ENCODE measurements at regions not wholly inside any gene's neighbourhood (a gene's known extent, or its start where the extent isn't known, plus 50 kb on each side); places are given as distances from the start of the nearest gene placed in this dataset.

- Mint-ChIP-seq H3K4me3 (no peak overlapping the region), H3K4me1 (ENCODE audit: low read depth) (no peaks in the 10 kb centered on the region), H3K27me3 (ENCODE audit: low read depth) (peaks cover 14% of the 10 kb centered on the region), H3K36me3 (ENCODE audit: low read depth) (no peaks in the 10 kb centered on the region), H3K9me3 (no peaks in the 10 kb centered on the region), H3K27ac (no peak overlapping the region)
- no peak for DNase-seq (ENCODE audit: low spot score)
Observed at GRCh38 chr2:177108890-177109289, 103.7 kb upstream of the HNRNPA3 start.

DNA sequence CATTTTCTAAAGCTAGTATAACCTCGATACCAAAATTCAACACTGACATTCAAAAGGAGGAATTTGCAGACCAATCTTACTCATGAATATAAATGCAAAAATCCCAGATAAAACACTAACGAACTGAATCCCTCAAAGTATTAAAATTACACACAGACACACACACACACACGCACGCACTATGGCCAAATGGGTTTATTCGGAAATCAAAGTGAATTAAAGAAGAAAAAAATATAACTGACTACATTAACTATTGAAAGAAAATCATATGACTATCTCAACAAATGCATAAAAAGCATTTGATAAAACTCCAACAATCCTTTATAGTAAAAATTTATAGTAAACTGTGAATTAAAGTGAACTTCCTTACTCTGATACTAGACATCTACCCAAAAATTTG, 97.9 kb upstream of the HNRNPA3 start:
- H3K4me3 Mint-ChIP-seq: no peak overlapping the region
- no peaks in the 10 kb centered on the region for H3K36me3 Mint-ChIP-seq (ENCODE audit: low read depth)
- no peak overlapping the region for H3K27ac Mint-ChIP-seq
- H3K27me3 Mint-ChIP-seq (ENCODE audit: low read depth): peaks cover 21% of the 10 kb centered on the region
- no peaks in the 10 kb centered on the region for H3K9me3 Mint-ChIP-seq
- H3K4me1 Mint-ChIP-seq (ENCODE audit: low read depth): no peaks in the 10 kb centered on the region
- no peak for DNase-seq (ENCODE audit: low spot score)

GRCh38 chr2:177117755-177118154, 94.8 kb upstream of the HNRNPA3 start:
- H3K4me3 Mint-ChIP-seq: no peak overlapping the region
- no peak for DNase-seq (ENCODE audit: low spot score)
- no peaks in the 10 kb centered on the region for H3K36me3 Mint-ChIP-seq (ENCODE audit: low read depth)
- no peak overlapping the region for H3K27ac Mint-ChIP-seq
- H3K9me3 Mint-ChIP-seq: no peaks in the 10 kb centered on the region
- H3K4me1 Mint-ChIP-seq (ENCODE audit: low read depth): no peaks in the 10 kb centered on the region
- H3K27me3 Mint-ChIP-seq (ENCODE audit: low read depth): peaks cover 38% of the 10 kb centered on the region

GRCh38 chr2:177118636-177119035, 94.0 kb upstream of the HNRNPA3 start:
- no peak for DNase-seq (ENCODE audit: low spot score)
- H3K27me3 Mint-ChIP-seq (ENCODE audit: low read depth): peaks cover 46% of the 10 kb centered on the region
- H3K27ac Mint-ChIP-seq: no peak overlapping the region
- no peaks in the 10 kb centered on the region for H3K36me3 Mint-ChIP-seq (ENCODE audit: low read depth)
- no peaks in the 10 kb centered on the region for H3K4me1 Mint-ChIP-seq (ENCODE audit: low read depth)
- no peak overlapping the region for H3K4me3 Mint-ChIP-seq
- H3K9me3 Mint-ChIP-seq: no peaks in the 10 kb centered on the region

- peaks cover 46% of the 10 kb centered on the region for H3K27me3 Mint-ChIP-seq (ENCODE audit: low read depth)
- no peak overlapping the region for H3K27ac Mint-ChIP-seq
- no peaks in the 10 kb centered on the region for H3K9me3 Mint-ChIP-seq
Observed at GRCh38 chr2:177119099-177119498, 93.5 kb upstream of the HNRNPA3 start.

DNA sequence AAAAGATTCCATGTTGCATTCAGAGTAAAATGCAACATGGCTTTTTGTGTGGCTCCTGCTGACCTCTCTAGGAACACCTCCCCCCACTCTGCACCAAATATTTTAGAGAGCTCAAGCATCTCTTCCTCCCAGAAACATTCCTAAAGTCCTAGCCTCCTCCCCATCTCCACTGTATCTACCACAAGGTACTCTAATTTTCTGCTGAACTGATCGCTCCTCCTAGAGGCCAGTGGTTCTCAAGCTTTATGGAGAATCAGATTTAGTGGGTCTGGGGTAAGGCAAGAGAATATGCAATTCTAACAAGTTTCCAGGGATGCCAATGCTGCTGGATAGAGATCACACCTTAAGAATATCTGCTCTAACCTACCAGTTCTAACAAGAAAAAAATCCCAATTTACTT, 89.5 kb upstream of the HNRNPA3 start:
- H3K4me1 Mint-ChIP-seq (ENCODE audit: low read depth): no peaks in the 10 kb centered on the region
- no peak for DNase-seq (ENCODE audit: low spot score)
- H3K27ac Mint-ChIP-seq: no peak overlapping the region
- H3K36me3 Mint-ChIP-seq (ENCODE audit: low read depth): no peaks in the 10 kb centered on the region
- H3K4me3 Mint-ChIP-seq: no peak overlapping the region
- no peaks in the 10 kb centered on the region for H3K9me3 Mint-ChIP-seq
- peaks cover 36% of the 10 kb centered on the region for H3K27me3 Mint-ChIP-seq (ENCODE audit: low read depth)

More at GRCh38 chr2:177119099-177119498, 93.5 kb upstream of the HNRNPA3 start:
- no peaks in the 10 kb centered on the region for H3K36me3 Mint-ChIP-seq (ENCODE audit: low read depth)
- no peak overlapping the region for H3K4me3 Mint-ChIP-seq
- no peak for DNase-seq (ENCODE audit: low spot score)
- no peaks in the 10 kb centered on the region for H3K4me1 Mint-ChIP-seq (ENCODE audit: low read depth)

- Mint-ChIP-seq H3K27ac (no peak overlapping the region), H3K4me1 (ENCODE audit: low read depth) (no peaks in the 10 kb centered on the region), H3K9me3 (no peaks in the 10 kb centered on the region), H3K36me3 (ENCODE audit: low read depth) (no peaks in the 10 kb centered on the region), H3K27me3 (ENCODE audit: low read depth) (peaks cover 34% of the 10 kb centered on the region), H3K4me3 (no peak overlapping the region)
- DNase-seq (ENCODE audit: low spot score): no peak
Observed at GRCh38 chr2:177124371-177124770, 88.2 kb upstream of the HNRNPA3 start.

GRCh38 chr2:177127821-177128220, 84.8 kb upstream of the HNRNPA3 start:
- H3K27me3 Mint-ChIP-seq (ENCODE audit: low read depth): peaks cover 20% of the 10 kb centered on the region
- no peak for DNase-seq (ENCODE audit: low spot score)

DNA sequence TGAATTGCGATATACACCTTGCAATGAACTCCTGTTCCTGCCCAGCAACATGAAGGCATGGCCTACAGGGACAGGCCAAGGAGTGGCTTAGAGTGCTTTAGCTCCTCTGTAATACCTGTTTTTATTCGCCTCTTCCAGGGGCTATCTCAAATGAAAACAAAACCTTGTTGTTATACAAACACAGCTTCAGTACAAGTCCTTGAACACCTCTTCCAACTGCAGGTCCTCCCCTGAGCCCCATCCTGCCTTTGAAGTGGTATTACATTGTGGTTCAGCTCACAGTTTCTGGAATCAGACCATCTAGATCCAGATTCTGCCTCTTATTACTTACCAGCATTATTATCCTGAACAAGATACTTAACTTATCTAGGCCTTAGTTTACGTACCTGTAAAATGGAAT, 83.0 kb upstream of the HNRNPA3 start:
- no peak overlapping the region for H3K4me3 Mint-ChIP-seq
- H3K27me3 Mint-ChIP-seq (ENCODE audit: low read depth): peaks cover 13% of the 10 kb centered on the region
- no peaks in the 10 kb centered on the region for H3K9me3 Mint-ChIP-seq
- H3K4me1 Mint-ChIP-seq (ENCODE audit: low read depth): peaks cover 10% of the 10 kb centered on the region
- no peaks in the 10 kb centered on the region for H3K36me3 Mint-ChIP-seq (ENCODE audit: low read depth)
- no peak for DNase-seq (ENCODE audit: low spot score)
- H3K27ac Mint-ChIP-seq: no peak overlapping the region

More at GRCh38 chr2:177127821-177128220, 84.8 kb upstream of the HNRNPA3 start:
- Mint-ChIP-seq H3K36me3 (ENCODE audit: low read depth) (no peaks in the 10 kb centered on the region), H3K4me3 (no peak overlapping the region), H3K9me3 (no peaks in the 10 kb centered on the region), H3K4me1 (ENCODE audit: low read depth) (peaks cover 10% of the 10 kb centered on the region), H3K27ac (no peak overlapping the region)

GRCh38 chr2:177131858-177132257, 80.7 kb upstream of the HNRNPA3 start:
- Mint-ChIP-seq H3K27me3 (ENCODE audit: low read depth) (peaks cover 7% of the 10 kb centered on the region), H3K36me3 (ENCODE audit: low read depth) (no peaks in the 10 kb centered on the region), H3K4me3 (no peak overlapping the region), H3K27ac (no peak overlapping the region), H3K4me1 (ENCODE audit: low read depth) (peaks cover 10% of the 10 kb centered on the region), H3K9me3 (no peaks in the 10 kb centered on the region)
- DNase-seq (ENCODE audit: low spot score): no peak

GRCh38 chr2:177138823-177139222, 73.8 kb upstream of the HNRNPA3 start:
- Mint-ChIP-seq H3K27ac (no peak overlapping the region), H3K4me3 (no peak overlapping the region), H3K27me3 (ENCODE audit: low read depth) (peaks cover 21% of the 10 kb centered on the region), H3K36me3 (ENCODE audit: low read depth) (no peaks in the 10 kb centered on the region), H3K4me1 (ENCODE audit: low read depth) (no peaks in the 10 kb centered on the region), H3K9me3 (no peaks in the 10 kb centered on the region)
- no peak for DNase-seq (ENCODE audit: low spot score)

GRCh38 chr2:177141866-177142265, 70.7 kb upstream of the HNRNPA3 start:
- no peaks in the 10 kb centered on the region for H3K36me3 Mint-ChIP-seq (ENCODE audit: low read depth)

GRCh38 chr2:177143444-177143843, 69.2 kb upstream of the HNRNPA3 start:
- Mint-ChIP-seq H3K27me3 (ENCODE audit: low read depth) (peaks cover 51% of the 10 kb centered on the region), H3K36me3 (ENCODE audit: low read depth) (no peaks in the 10 kb centered on the region), H3K27ac (no peak overlapping the region), H3K9me3 (no peaks in the 10 kb centered on the region), H3K4me3 (no peak overlapping the region), H3K4me1 (ENCODE audit: low read depth) (peaks cover 8% of the 10 kb centered on the region)
- no peak for DNase-seq (ENCODE audit: low spot score)

More at GRCh38 chr2:177141866-177142265, 70.7 kb upstream of the HNRNPA3 start:
- H3K4me3 Mint-ChIP-seq: no peak overlapping the region
- peaks cover 40% of the 10 kb centered on the region for H3K27me3 Mint-ChIP-seq (ENCODE audit: low read depth)
- no peaks in the 10 kb centered on the region for H3K4me1 Mint-ChIP-seq (ENCODE audit: low read depth)
- DNase-seq (ENCODE audit: low spot score): no peak
- no peak overlapping the region for H3K27ac Mint-ChIP-seq
- H3K9me3 Mint-ChIP-seq: no peaks in the 10 kb centered on the region

- peaks cover 14% of the 10 kb centered on the region for H3K4me1 Mint-ChIP-seq (ENCODE audit: low read depth)
- H3K27ac Mint-ChIP-seq: no peak overlapping the region
- H3K36me3 Mint-ChIP-seq (ENCODE audit: low read depth): no peaks in the 10 kb centered on the region
- H3K9me3 Mint-ChIP-seq: no peaks in the 10 kb centered on the region
- peaks cover 69% of the 10 kb centered on the region for H3K27me3 Mint-ChIP-seq (ENCODE audit: low read depth)
- H3K4me3 Mint-ChIP-seq: no peak overlapping the region
- no peak for DNase-seq (ENCODE audit: low spot score)
Observed at GRCh38 chr2:177147093-177147694, 65.4 kb upstream of the HNRNPA3 start.

DNA sequence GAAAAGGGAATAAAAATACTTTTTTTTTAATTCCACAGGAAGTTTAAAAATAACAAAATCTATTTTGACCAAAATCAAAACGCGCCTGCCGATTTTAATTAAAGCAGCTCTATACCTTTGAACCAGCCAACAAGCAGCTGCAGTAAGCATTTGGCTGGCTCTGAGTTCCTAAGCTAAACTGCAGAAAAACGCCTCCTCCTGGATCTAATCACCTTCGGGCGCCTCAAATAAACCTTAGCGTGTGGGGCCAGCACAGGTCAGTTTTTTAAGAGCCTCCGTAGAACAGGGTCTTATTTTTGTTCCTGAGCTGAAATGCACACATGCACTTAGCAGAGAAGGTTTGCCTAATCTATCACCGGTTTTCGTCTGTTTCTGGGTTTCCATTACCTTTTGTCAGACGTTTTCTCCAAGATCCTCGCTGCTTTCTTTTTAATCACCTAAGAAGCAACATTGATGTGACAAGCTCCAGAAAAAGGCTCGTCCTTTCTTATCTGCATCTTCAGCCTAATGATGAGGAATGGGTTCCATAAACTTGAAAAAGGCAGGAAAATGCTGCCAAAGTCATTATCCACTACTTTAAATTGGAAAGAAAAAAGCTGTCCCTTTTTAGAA, 64.7 kb upstream of the HNRNPA3 start:
- Mint-ChIP-seq H3K9me3 (no peaks in the 10 kb centered on the region), H3K4me3 (peak overlapping the region; percentile 88), H3K27ac (no peak overlapping the region), H3K27me3 (ENCODE audit: low read depth) (peaks cover 68% of the 10 kb centered on the region), H3K36me3 (ENCODE audit: low read depth) (no peaks in the 10 kb centered on the region), H3K4me1 (ENCODE audit: low read depth) (peaks cover 14% of the 10 kb centered on the region)
- DNase-seq (ENCODE audit: low spot score): no peak

All from T-helper 2 cell treated with Interferon-gamma antibody and Interleukin-4, amounts not matched to agents 5 μg/mL and 100 μg/mL, for 36 hours (primary cell).